Kidney (tissue), 13 donors: ENCODE measurements at regions not wholly inside any gene's neighbourhood (a gene's known extent, or its start where the extent isn't known, plus 50 kb on each side); places are given as distances from the start of the nearest gene placed in this dataset.
"Not testable (repeated sequence)": the region's sequence is repeated elsewhere in the genome, so short reads cannot be mapped to it uniquely, and the experiment has no call there.

Experiments used
- DNase-seq, 5 donors: peaks; one replicate each; pipeline ENCODE4 v3.0.0-alpha.2; 2013 to 2020
- FAIRE-seq: peaks from 2 replicates; lab custom pipeline; 2012; peaks lifted over from hg19 to GRCh38; lab: Jason Lieb, UNC
- H3K27ac ChIP-seq, 2 donors: one replicate each; pipeline ENCODE4 v1.7.0; 2013; ENCODE audit warnings: low read depth in 2 of 2, low read length in 2 of 2, inconsistent platforms in 1 of 2
- H3K27me3 ChIP-seq: one replicate; pipeline ENCODE4 v1.7.1; 2013; ENCODE audit warnings: low read length, inconsistent platforms; ENCODE audit not compliant: control insufficient read depth, insufficient read depth
- H3K36me3 ChIP-seq, 3 donors: one replicate each; pipeline versions ENCODE4 v1.7.0 to v1.7.1; 2013; ENCODE audit warnings: low read length in 3 of 3, control low read depth in 1 of 3, inconsistent platforms in 1 of 3; ENCODE audit not compliant: insufficient read depth in 3 of 3, control insufficient read depth in 2 of 3
- H3K4me1 ChIP-seq, 3 donors: one replicate each; pipeline versions ENCODE4 v1.7.0 to v1.7.1; 2013; ENCODE audit warnings: low read length in 3 of 3, inconsistent platforms in 1 of 3, low read depth in 1 of 3; ENCODE audit not compliant: control insufficient read depth in 2 of 3, insufficient read depth in 2 of 3
- H3K4me3 ChIP-seq, 3 donors: one replicate each; pipeline versions ENCODE4 v1.7.0 to v1.8.1; 2013; ENCODE audit warnings: low read length in 3 of 3, control low read depth in 1 of 3, inconsistent platforms in 1 of 3
- H3K9ac ChIP-seq, 3 donors: one replicate each; pipeline versions ENCODE4 v1.7.0 to v1.7.1; 2013; ENCODE audit warnings: low read length in 3 of 3, control low read depth in 1 of 3, inconsistent platforms in 1 of 3
- H3K9me3 ChIP-seq, 3 donors: one replicate each; pipeline versions ENCODE4 v1.7.0 to v1.7.1; 2013; ENCODE audit warnings: low read length in 3 of 3, control low read depth in 1 of 3, inconsistent platforms in 1 of 3; ENCODE audit not compliant: control insufficient read depth in 2 of 3, insufficient read depth in 1 of 3
- intact Hi-C: fragments of 100-400 bp; cut with DNase I; formaldehyde crosslinking; loops from one replicate; pipeline ENCODE4 v1.11.1; 2022
- TF ChIP-seq, protein P1 (sequence below): IDR thresholded peaks from 3 replicates; pipeline ENCODE4 v1.5.1; 2012; ENCODE audit warnings: mild to moderate bottlenecking, moderate library complexity, borderline replicate concordance; ENCODE audit not compliant: insufficient read depth; ENCODE audit errors: extremely low read depth
- donor health status: control.
- donor health status: control.
- donor health status: control.
- donor health status: control.
- donor health status: control.
- donor health status: DM: yes; HTN: yes; CAD: no.
- donor health status: Normal renal cell carcinoma (clear cell type).

GRCh38 chr5:124888622-124889485 lies 142.4 kb upstream of the ZNF608 start:
- Histone ChIP-seq H3K9ac (no peak overlapping the region), H3K9me3 (no peaks in the 10 kb centered on the region), H3K27ac (no peak overlapping the region), H3K36me3 (no peaks in the 10 kb centered on the region), H3K4me1 (peaks cover 9 to 15% (median 10%) of the 10 kb centered on the region in 3 donors), H3K4me3 (peak overlapping the region in 2 of 3 donors; percentile 16 to 53), H3K27me3 (no peaks in the 10 kb centered on the region)
- intact Hi-C loops = no loop called here
- FAIRE-seq = no peak
- DNase-seq = peak in 1 of 5 donors; percentile 53
- TF ChIP-seq, protein P1, sequence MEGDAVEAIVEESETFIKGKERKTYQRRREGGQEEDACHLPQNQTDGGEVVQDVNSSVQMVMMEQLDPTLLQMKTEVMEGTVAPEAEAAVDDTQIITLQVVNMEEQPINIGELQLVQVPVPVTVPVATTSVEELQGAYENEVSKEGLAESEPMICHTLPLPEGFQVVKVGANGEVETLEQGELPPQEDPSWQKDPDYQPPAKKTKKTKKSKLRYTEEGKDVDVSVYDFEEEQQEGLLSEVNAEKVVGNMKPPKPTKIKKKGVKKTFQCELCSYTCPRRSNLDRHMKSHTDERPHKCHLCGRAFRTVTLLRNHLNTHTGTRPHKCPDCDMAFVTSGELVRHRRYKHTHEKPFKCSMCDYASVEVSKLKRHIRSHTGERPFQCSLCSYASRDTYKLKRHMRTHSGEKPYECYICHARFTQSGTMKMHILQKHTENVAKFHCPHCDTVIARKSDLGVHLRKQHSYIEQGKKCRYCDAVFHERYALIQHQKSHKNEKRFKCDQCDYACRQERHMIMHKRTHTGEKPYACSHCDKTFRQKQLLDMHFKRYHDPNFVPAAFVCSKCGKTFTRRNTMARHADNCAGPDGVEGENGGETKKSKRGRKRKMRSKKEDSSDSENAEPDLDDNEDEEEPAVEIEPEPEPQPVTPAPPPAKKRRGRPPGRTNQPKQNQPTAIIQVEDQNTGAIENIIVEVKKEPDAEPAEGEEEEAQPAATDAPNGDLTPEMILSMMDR = no peak

DNA sequence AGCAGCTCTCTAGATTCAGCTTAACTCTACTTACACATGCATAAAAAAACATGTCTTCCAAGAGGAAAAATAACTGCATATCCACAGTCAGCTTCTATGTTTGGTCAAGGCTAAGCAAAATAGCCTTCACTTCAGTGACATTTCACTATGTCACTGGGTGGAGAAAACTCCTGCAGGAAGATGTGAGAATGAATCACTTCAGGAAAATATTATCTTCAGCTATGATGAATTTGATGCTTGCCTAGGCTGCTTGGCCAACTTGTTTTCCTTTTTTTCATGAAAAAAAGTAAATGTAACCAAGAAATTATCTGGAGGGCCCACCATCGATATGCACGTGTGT lies 143.0 kb upstream of the ZNF608 start:
- Histone ChIP-seq H3K9ac (no peak overlapping the region), H3K27me3 (no peaks in the 10 kb centered on the region), H3K36me3 (no peaks in the 10 kb centered on the region), H3K4me1 (peaks cover 9 to 15% (median 10%) of the 10 kb centered on the region in 3 donors), H3K4me3 (no peak overlapping the region), H3K9me3 (no peaks in the 10 kb centered on the region), H3K27ac (no peak overlapping the region)
- TF ChIP-seq, protein P1 = no peak
- DNase-seq = peak in 1 of 5 donors; percentile 30
- intact Hi-C loops = no loop called here
- no peak for FAIRE-seq

- peaks cover 9 to 15% (median 10%) of the 10 kb centered on the region in 3 donors for H3K4me1 ChIP-seq
- no peak overlapping the region for H3K9ac ChIP-seq
- no peaks in the 10 kb centered on the region for H3K9me3 ChIP-seq
- TF ChIP-seq, protein P1 = no peak
- H3K27me3 ChIP-seq = no peaks in the 10 kb centered on the region
- no peak for FAIRE-seq
- no peak for DNase-seq
- intact Hi-C loops = no loop called here
- H3K36me3 ChIP-seq = no peaks in the 10 kb centered on the region
- H3K4me3 ChIP-seq = no peak overlapping the region
- H3K27ac ChIP-seq = no peak overlapping the region
These were observed 143.4 kb upstream of the ZNF608 start for GRCh38 chr5:124889850-124890249.

DNA sequence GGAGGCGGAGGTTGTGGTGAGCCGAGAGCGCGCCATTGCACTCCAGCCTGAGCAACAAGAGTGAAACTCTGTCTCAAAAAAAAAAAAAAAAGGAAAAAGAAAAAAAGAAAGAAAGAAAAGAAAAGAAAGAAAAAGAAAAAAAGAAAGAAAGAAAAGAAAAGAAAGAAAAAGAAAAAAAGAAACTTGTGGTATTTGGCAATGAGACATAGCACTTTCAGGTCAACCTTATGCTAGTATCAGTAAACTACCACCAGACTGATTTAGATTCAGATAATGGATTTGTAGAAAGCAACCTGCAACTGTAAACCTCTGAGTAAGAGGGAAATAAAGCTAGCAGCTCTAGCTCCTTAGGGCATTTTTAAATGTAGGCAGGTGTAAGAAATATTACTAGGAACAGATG lies 144.0 kb upstream of the ZNF608 start:
- H3K27ac ChIP-seq, H3K9ac ChIP-seq, H3K9me3 ChIP-seq, intact Hi-C loops, H3K4me3 ChIP-seq, FAIRE-seq, H3K27me3 ChIP-seq, DNase-seq, H3K36me3 ChIP-seq: not testable (repeated sequence)
- H3K4me1 ChIP-seq = peaks cover 9 to 15% (median 10%) of the 10 kb centered on the region in 3 donors
